Esophagus squamous epithelium (tissue), 5 donors: ENCODE measurements at regions not wholly inside any gene's neighbourhood (a gene's known extent, or its start where the extent isn't known, plus 50 kb on each side); places are given as distances from the start of the nearest gene placed in this dataset.

Experiments used
- DNase-seq: peaks from one replicate; lab custom pipeline; 2025; lab: John Stamatoyannopoulos, UW
- H3K27ac ChIP-seq, 4 donors: fragments of 200-600 bp; sonication (generic); one replicate each; pipeline ENCODE4 v1.5.1; 2016 to 2019; ENCODE audit warnings: mild to moderate bottlenecking in 1 of 4
- H3K27me3 ChIP-seq, 4 donors: fragments of 200-600 bp; sonication (generic); 1 replicate in 3 of 4; 2 replicates in 1 of 4; pipeline versions ENCODE4 v1.5.1 to v1.6.0; 2017 to 2021; ENCODE audit warnings: antibody characterized with exemption in 1 of 4
- H3K36me3 ChIP-seq, 3 donors: fragments of 200-600 bp; sonication (generic); one replicate each; pipeline ENCODE4 v1.5.1; 2016 to 2019
- H3K4me1 ChIP-seq, 3 donors: fragments of 200-600 bp; sonication (generic); one replicate each; pipeline ENCODE4 v1.5.1; 2017 to 2019
- H3K4me3 ChIP-seq, 4 donors: fragments of 200-600 bp; sonication (generic); 1 replicate in 3 of 4; 2 replicates in 1 of 4; pipeline ENCODE4 v1.5.1; 2016 to 2019; ENCODE audit warnings: mild to moderate bottlenecking in 2 of 4, moderate library complexity in 1 of 4
- H3K9me3 ChIP-seq, 3 donors: fragments of 200-600 bp; sonication (generic); one replicate each; pipeline ENCODE4 v1.5.1; 2016 to 2019
- CTCF ChIP-seq, 6 experiments: fragments of 450-650 bp in 4 of 6; fragments of 200-600 bp in 2 of 6; sonication (generic) in 2 of 6; IDR thresholded peaks; one replicate each; pipeline ENCODE4 v1.5.1; 2016 to 2019; ENCODE audit warnings: antibody characterized with exemption in 6 of 6, mild to moderate bottlenecking in 4 of 6, moderate library complexity in 4 of 6
- POLR2A ChIP-seq, 4 donors: fragments of 450-650 bp; IDR thresholded peaks; one replicate each; pipeline ENCODE4 v1.6.1; 2017; ENCODE audit warnings: antibody characterized with exemption in 4 of 4, mild to moderate bottlenecking in 4 of 4, moderate library complexity in 3 of 4
- WGBS, 2 donors: methylation state at CpG; one replicate each; pipeline ENCODE4 v1.1.5; 2018; 5-methylcytosine and 5-hydroxymethylcytosine counted together
- intact Hi-C: fragments of 100-400 bp; cut with DNase I; formaldehyde crosslinking; loops from one replicate; pipeline ENCODE4 v1.15.0; 2022
- donor health status: DM: yes; HTN: yes; CAD: no.

GRCh38 chr2:67566285-67566684 lies 169.2 kb downstream of the ETAA1 start:
- intact Hi-C loops = no loop called here
- Histone ChIP-seq H3K36me3 (no peaks in the 10 kb centered on the region), H3K27ac (no peak overlapping the region), H3K27me3 (no peaks in the 10 kb centered on the region), H3K9me3 (no peaks in the 10 kb centered on the region), H3K4me3 (no peak overlapping the region), H3K4me1 (peaks cover 0 to 4% (median 0%) of the 10 kb centered on the region in 3 donors)
- no peak for DNase-seq
- TF ChIP-seq CTCF (IDR thresholded peaks at IDR 0.05) (no peak), POLR2A (IDR thresholded peaks at IDR 0.05) (no peak)

- no peak for DNase-seq
- TF ChIP-seq POLR2A (IDR thresholded peaks at IDR 0.05) (no peak), CTCF (IDR thresholded peaks at IDR 0.05) (no peak)
- no peak overlapping the region for H3K4me3 ChIP-seq
- H3K27ac ChIP-seq = no peak overlapping the region
- H3K4me1 ChIP-seq = peaks cover 0 to under 1% (median 0%) of the 10 kb centered on the region in 3 donors
- intact Hi-C loops = no loop called here
- H3K27me3 ChIP-seq = no peaks in the 10 kb centered on the region
- H3K9me3 ChIP-seq = no peaks in the 10 kb centered on the region
- H3K36me3 ChIP-seq = no peaks in the 10 kb centered on the region
- 77 to 81% methylated on average over 5 of the region's 5 CpGs for WGBS, 2 donors
These were observed 170.0 kb downstream of the ETAA1 start for GRCh38 chr2:67566958-67567635.

GRCh38 chr2:67567886-67568285 lies 170.8 kb downstream of the ETAA1 start:
- Histone ChIP-seq H3K4me3 (no peak overlapping the region), H3K27ac (no peak overlapping the region), H3K4me1 (peaks cover 0 to 9% (median 0%) of the 10 kb centered on the region in 3 donors), H3K9me3 (no peaks in the 10 kb centered on the region), H3K27me3 (no peaks in the 10 kb centered on the region), H3K36me3 (no peaks in the 10 kb centered on the region)
- no peak for DNase-seq
- TF ChIP-seq POLR2A (IDR thresholded peaks at IDR 0.05) = no peak
- no peak for TF ChIP-seq CTCF (IDR thresholded peaks at IDR 0.05)
- intact Hi-C loops = no loop called here

- Histone ChIP-seq H3K27me3 (no peaks in the 10 kb centered on the region), H3K4me1 (peaks cover 0 to 20% (median 0%) of the 10 kb centered on the region in 3 donors), H3K4me3 (no peak overlapping the region), H3K36me3 (no peaks in the 10 kb centered on the region), H3K9me3 (no peaks in the 10 kb centered on the region), H3K27ac (no peak overlapping the region)
- intact Hi-C loops = no loop called here
- DNase-seq = no peak
- 50 to 64% methylated on average over 2 of the region's 2 CpGs for WGBS, 2 donors
- TF ChIP-seq CTCF (IDR thresholded peaks at IDR 0.05) (no peak), POLR2A (IDR thresholded peaks at IDR 0.05) (no peak)
These were observed 173.5 kb downstream of the ETAA1 start for GRCh38 chr2:67570611-67571010.

GRCh38 chr2:67571785-67572718 lies 174.9 kb downstream of the ETAA1 start:
- H3K27me3 ChIP-seq = no peaks in the 10 kb centered on the region
- DNase-seq = no peak
- H3K9me3 ChIP-seq = no peaks in the 10 kb centered on the region
- intact Hi-C loops = no loop called here
- TF ChIP-seq POLR2A (IDR thresholded peaks at IDR 0.05) (no peak), CTCF (IDR thresholded peaks at IDR 0.05) (no peak)
- no peaks in the 10 kb centered on the region for H3K36me3 ChIP-seq
- H3K4me1 ChIP-seq = peaks cover 0 to 20% (median 0%) of the 10 kb centered on the region in 3 donors
- H3K27ac ChIP-seq = peak overlapping the region in 2 of 4 donors; percentile 5 to 23
- no peak overlapping the region for H3K4me3 ChIP-seq
